Activated CD4-positive, alpha-beta T cell treated with anti-CD3 and anti-CD28 coated beads, Interleukin-2, amount 10 ng/mL, durations not matched to agents 7 days and 5 days (primary cell): ENCODE measurements at regions not wholly inside any gene's neighbourhood (a gene's known extent, or its start where the extent isn't known, plus 50 kb on each side); places are given as distances from the start of the nearest gene placed in this dataset.
"Not testable (repeated sequence)": the region's sequence is repeated elsewhere in the genome, so short reads cannot be mapped to it uniquely, and the experiment has no call there.

ENCODE experiments used
- CTCF ChIA-PET: fragments of 350-600 bp; sonication (Branson Sonifier 250); formaldehyde crosslinking; loops from one replicate; lab custom pipeline; 2021; ENCODE audit warnings: antibody characterized with exemption; lab: Charles Lee
- POLR2A ChIA-PET: fragments of 350-600 bp; sonication (Branson Sonifier 250); formaldehyde crosslinking; loops from one replicate; lab custom pipeline; 2021; ENCODE audit warnings: antibody characterized with exemption; lab: Charles Lee
- DNase-seq: peaks from one replicate; pipeline ENCODE4 v3.0.0-alpha.2; 2020
- H3K27ac Mint-ChIP-seq: one replicate; pipeline ENCODE4 v1.8.0; 2021; ENCODE audit warnings: mild to moderate bottlenecking, moderate library complexity, mixed read lengths
- H3K27me3 Mint-ChIP-seq: one replicate; pipeline ENCODE4 v1.8.0; 2021; ENCODE audit warnings: mixed read lengths
- H3K36me3 Mint-ChIP-seq: one replicate; pipeline ENCODE4 v1.8.0; 2021; ENCODE audit warnings: low read depth, mixed read lengths
- H3K4me1 Mint-ChIP-seq: one replicate; pipeline ENCODE4 v1.8.0; 2021; ENCODE audit warnings: mixed read lengths
- H3K4me3 Mint-ChIP-seq: one replicate; pipeline ENCODE4 v1.8.0; 2021; ENCODE audit warnings: mild to moderate bottlenecking, moderate library complexity, mixed read lengths
- H3K9me3 Mint-ChIP-seq: one replicate; pipeline ENCODE4 v1.8.0; 2021; ENCODE audit warnings: mixed read lengths

- Mint-ChIP-seq H3K27ac (no peak overlapping the region), H3K4me3 (no peak overlapping the region), H3K4me1 (no peaks in the 10 kb centered on the region), H3K36me3 (no peaks in the 10 kb centered on the region), H3K27me3 (no peaks in the 10 kb centered on the region), H3K9me3 (no peaks in the 10 kb centered on the region)
- CTCF ChIA-PET, result no interaction called here
- POLR2A ChIA-PET, result no interaction called here
- DNase-seq, result no peak
Measured at GRCh38 chr13:58369936-58370335, 738.4 kb downstream of the PCDH17 start.

GRCh38 chr13:58376349-58376748 lies 744.8 kb downstream of the PCDH17 start:
- no peaks in the 10 kb centered on the region for H3K27me3 Mint-ChIP-seq
- no peak overlapping the region for H3K4me3 Mint-ChIP-seq
- no peaks in the 10 kb centered on the region for H3K4me1 Mint-ChIP-seq
- no peak for DNase-seq
- H3K27ac Mint-ChIP-seq, result no peak overlapping the region
- ChIA-PET POLR2A (no interaction called here), CTCF (no interaction called here)
- no peaks in the 10 kb centered on the region for H3K36me3 Mint-ChIP-seq
- H3K9me3 Mint-ChIP-seq, result no peaks in the 10 kb centered on the region

GRCh38 chr13:58376775-58377174 lies 745.2 kb downstream of the PCDH17 start:
- no peak for DNase-seq
- ChIA-PET POLR2A (no interaction called here), CTCF (no interaction called here)
- H3K4me3 Mint-ChIP-seq, result no peak overlapping the region
- no peaks in the 10 kb centered on the region for H3K36me3 Mint-ChIP-seq
- H3K4me1 Mint-ChIP-seq, result no peaks in the 10 kb centered on the region
- H3K27me3 Mint-ChIP-seq, result no peaks in the 10 kb centered on the region
- no peaks in the 10 kb centered on the region for H3K9me3 Mint-ChIP-seq
- no peak overlapping the region for H3K27ac Mint-ChIP-seq

- no peaks in the 10 kb centered on the region for H3K4me1 Mint-ChIP-seq
- CTCF ChIA-PET, result no interaction called here
- H3K27ac Mint-ChIP-seq, result no peak overlapping the region
- DNase-seq, result no peak
- H3K9me3 Mint-ChIP-seq, result no peaks in the 10 kb centered on the region
- no peaks in the 10 kb centered on the region for H3K36me3 Mint-ChIP-seq
- no peaks in the 10 kb centered on the region for H3K27me3 Mint-ChIP-seq
- POLR2A ChIA-PET, result no interaction called here
- no peak overlapping the region for H3K4me3 Mint-ChIP-seq
Measured at GRCh38 chr13:58379221-58379620, 747.7 kb downstream of the PCDH17 start.

GRCh38 chr13:58385336-58385735 lies 753.8 kb downstream of the PCDH17 start:
- H3K9me3 Mint-ChIP-seq, H3K36me3 Mint-ChIP-seq, CTCF ChIA-PET, H3K4me1 Mint-ChIP-seq, POLR2A ChIA-PET, DNase-seq, H3K4me3 Mint-ChIP-seq, H3K27ac Mint-ChIP-seq, H3K27me3 Mint-ChIP-seq: not testable (repeated sequence)

GRCh38 chr13:58397596-58398387 lies 766.2 kb downstream of the PCDH17 start:
- Mint-ChIP-seq H3K36me3 (no peaks in the 10 kb centered on the region), H3K4me3 (no peak overlapping the region), H3K4me1 (no peaks in the 10 kb centered on the region), H3K27me3 (no peaks in the 10 kb centered on the region), H3K9me3 (peaks cover 5% of the 10 kb centered on the region), H3K27ac (no peak overlapping the region)
- CTCF ChIA-PET, result no interaction called here
- no peak for DNase-seq
- POLR2A ChIA-PET, result no interaction called here

GRCh38 chr13:58399263-58399662 lies 767.7 kb downstream of the PCDH17 start:
- no peaks in the 10 kb centered on the region for H3K36me3 Mint-ChIP-seq
- H3K27me3 Mint-ChIP-seq, result no peaks in the 10 kb centered on the region
- no peak overlapping the region for H3K4me3 Mint-ChIP-seq
- H3K4me1 Mint-ChIP-seq, result no peaks in the 10 kb centered on the region
- DNase-seq, result no peak
- POLR2A ChIA-PET, result no interaction called here
- H3K27ac Mint-ChIP-seq, result no peak overlapping the region
- CTCF ChIA-PET, result no interaction called here
- peaks cover 5% of the 10 kb centered on the region for H3K9me3 Mint-ChIP-seq

GRCh38 chr13:58406545-58406944 lies 775.0 kb downstream of the PCDH17 start:
- no peaks in the 10 kb centered on the region for H3K27me3 Mint-ChIP-seq
- no peak overlapping the region for H3K27ac Mint-ChIP-seq
- no peak for DNase-seq
- H3K4me3 Mint-ChIP-seq, result no peak overlapping the region
- no peaks in the 10 kb centered on the region for H3K36me3 Mint-ChIP-seq
- no peaks in the 10 kb centered on the region for H3K4me1 Mint-ChIP-seq
- ChIA-PET CTCF (no interaction called here), POLR2A (no interaction called here)
- H3K9me3 Mint-ChIP-seq, result no peaks in the 10 kb centered on the region

- Mint-ChIP-seq H3K27ac (no peak overlapping the region), H3K4me3 (no peak overlapping the region), H3K9me3 (peaks cover 10% of the 10 kb centered on the region), H3K4me1 (no peaks in the 10 kb centered on the region), H3K36me3 (no peaks in the 10 kb centered on the region), H3K27me3 (no peaks in the 10 kb centered on the region)
- DNase-seq, result no peak
- POLR2A ChIA-PET, result no interaction called here
- CTCF ChIA-PET, result no interaction called here
Measured at GRCh38 chr13:58429917-58430316, 798.4 kb downstream of the PCDH17 start.

GRCh38 chr13:58434943-58435342 lies 803.4 kb downstream of the PCDH17 start:
- Mint-ChIP-seq H3K4me3 (no peak overlapping the region), H3K27me3 (no peaks in the 10 kb centered on the region), H3K4me1 (no peaks in the 10 kb centered on the region), H3K27ac (no peak overlapping the region), H3K36me3 (no peaks in the 10 kb centered on the region), H3K9me3 (peaks cover 2% of the 10 kb centered on the region)
- ChIA-PET POLR2A (no interaction called here), CTCF (interaction anchor here (0.7 kb wide), 1 partner anchor 107 kb away, joined by 4 read pairs; no protein-coding TSS in a partner anchor)
- DNase-seq, result no peak

GRCh38 chr13:58437427-58437826 lies 805.9 kb downstream of the PCDH17 start:
- Mint-ChIP-seq H3K36me3 (no peaks in the 10 kb centered on the region), H3K4me3 (no peak overlapping the region), H3K27me3 (no peaks in the 10 kb centered on the region), H3K9me3 (peaks cover 2% of the 10 kb centered on the region), H3K27ac (no peak overlapping the region), H3K4me1 (no peaks in the 10 kb centered on the region)
- ChIA-PET POLR2A (no interaction called here), CTCF (no interaction called here)
- DNase-seq, result no peak

- H3K4me1 Mint-ChIP-seq, result no peaks in the 10 kb centered on the region
- H3K4me3 Mint-ChIP-seq, result no peak overlapping the region
- H3K27ac Mint-ChIP-seq, result no peak overlapping the region
- no peaks in the 10 kb centered on the region for H3K36me3 Mint-ChIP-seq
- no peak for DNase-seq
- CTCF ChIA-PET, result no interaction called here
- POLR2A ChIA-PET, result no interaction called here
- no peaks in the 10 kb centered on the region for H3K27me3 Mint-ChIP-seq
- H3K9me3 Mint-ChIP-seq, result no peaks in the 10 kb centered on the region
Measured at GRCh38 chr13:58446979-58447378, 815.4 kb downstream of the PCDH17 start.

GRCh38 chr13:58452123-58452623 lies 820.6 kb downstream of the PCDH17 start:
- H3K36me3 Mint-ChIP-seq, result no peaks in the 10 kb centered on the region
- no peak overlapping the region for H3K27ac Mint-ChIP-seq
- POLR2A ChIA-PET, result no interaction called here
- H3K27me3 Mint-ChIP-seq, result no peaks in the 10 kb centered on the region
- H3K9me3 Mint-ChIP-seq, result no peaks in the 10 kb centered on the region
- no peak overlapping the region for H3K4me3 Mint-ChIP-seq
- DNase-seq, result no peak
- H3K4me1 Mint-ChIP-seq, result no peaks in the 10 kb centered on the region
- CTCF ChIA-PET, result no interaction called here

- H3K27ac Mint-ChIP-seq, result no peak overlapping the region
- POLR2A ChIA-PET, result no interaction called here
- no peak for DNase-seq
- CTCF ChIA-PET, result no interaction called here
- no peaks in the 10 kb centered on the region for H3K4me1 Mint-ChIP-seq
- no peaks in the 10 kb centered on the region for H3K36me3 Mint-ChIP-seq
- no peaks in the 10 kb centered on the region for H3K9me3 Mint-ChIP-seq
- H3K27me3 Mint-ChIP-seq, result no peaks in the 10 kb centered on the region
- no peak overlapping the region for H3K4me3 Mint-ChIP-seq
Measured at GRCh38 chr13:58455094-58455493, 823.5 kb downstream of the PCDH17 start.
